22Rv1 (cell line): ENCODE measurements at regions not wholly inside any gene's neighbourhood (a gene's known extent, or its start where the extent isn't known, plus 50 kb on each side); places are given as distances from the start of the nearest gene placed in this dataset.

Experiments
- CTCF ChIP-seq: fragments of 450-650 bp; IDR thresholded peaks from 2 replicates; pipeline ENCODE4 v1.5.1; 2017; ENCODE audit warnings: mild to moderate bottlenecking
- ZFX ChIP-seq: fragments of 450-650 bp; IDR thresholded peaks from 2 replicates; pipeline ENCODE4 v1.6.1; 2017; ENCODE audit warnings: antibody characterized with exemption, borderline replicate concordance

DNA sequence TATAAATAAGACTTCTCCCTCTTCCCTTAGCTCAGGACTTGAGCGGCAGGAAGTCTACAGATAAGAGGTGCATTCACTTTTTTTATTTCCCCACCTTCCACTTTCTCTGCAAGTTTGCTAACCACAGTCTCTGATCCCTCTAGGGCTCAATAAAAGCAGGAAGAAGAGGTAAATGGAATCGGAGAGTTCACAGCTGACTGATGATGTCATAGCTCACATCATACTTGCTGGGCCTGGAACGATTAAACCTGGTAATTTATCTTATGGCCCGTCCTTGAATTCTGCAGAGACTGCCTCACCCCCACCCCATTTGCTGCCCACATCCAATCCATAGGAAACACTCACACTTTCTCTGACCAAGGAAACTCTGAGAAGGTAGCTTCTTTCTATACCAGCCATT, 62.9 kb downstream of the DRD1 start:
- no peak for TF ChIP-seq CTCF
- no peak for TF ChIP-seq ZFX
